ENCODE measurements at regions not wholly inside any gene's neighbourhood (a gene's known extent, or its start where the extent isn't known, plus 50 kb on each side); places are given as distances from the start of the nearest gene placed in this dataset.

GRCh38 chr6:82521369-82521768, 157.8 kb downstream of the TPBG start:
- TF ChIP-seq POLR2AphosphoS5 (IDR thresholded peaks at IDR 0.05) (no peak), EP300 (IDR thresholded peaks at IDR 0.05) (no peak)
- TF ChIP-seq, protein P1, sequence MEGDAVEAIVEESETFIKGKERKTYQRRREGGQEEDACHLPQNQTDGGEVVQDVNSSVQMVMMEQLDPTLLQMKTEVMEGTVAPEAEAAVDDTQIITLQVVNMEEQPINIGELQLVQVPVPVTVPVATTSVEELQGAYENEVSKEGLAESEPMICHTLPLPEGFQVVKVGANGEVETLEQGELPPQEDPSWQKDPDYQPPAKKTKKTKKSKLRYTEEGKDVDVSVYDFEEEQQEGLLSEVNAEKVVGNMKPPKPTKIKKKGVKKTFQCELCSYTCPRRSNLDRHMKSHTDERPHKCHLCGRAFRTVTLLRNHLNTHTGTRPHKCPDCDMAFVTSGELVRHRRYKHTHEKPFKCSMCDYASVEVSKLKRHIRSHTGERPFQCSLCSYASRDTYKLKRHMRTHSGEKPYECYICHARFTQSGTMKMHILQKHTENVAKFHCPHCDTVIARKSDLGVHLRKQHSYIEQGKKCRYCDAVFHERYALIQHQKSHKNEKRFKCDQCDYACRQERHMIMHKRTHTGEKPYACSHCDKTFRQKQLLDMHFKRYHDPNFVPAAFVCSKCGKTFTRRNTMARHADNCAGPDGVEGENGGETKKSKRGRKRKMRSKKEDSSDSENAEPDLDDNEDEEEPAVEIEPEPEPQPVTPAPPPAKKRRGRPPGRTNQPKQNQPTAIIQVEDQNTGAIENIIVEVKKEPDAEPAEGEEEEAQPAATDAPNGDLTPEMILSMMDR (IDR thresholded peaks at IDR 0.05), result no peak
